22Rv1 (cell line): ENCODE measurements at regions not wholly inside any gene's neighbourhood (a gene's known extent, or its start where the extent isn't known, plus 50 kb on each side); places are given as distances from the start of the nearest gene placed in this dataset.

Source experiments
- H3K27ac ChIP-seq: fragments of 450-650 bp; 2 replicates; pipeline ENCODE4 v1.5.1; 2017
- CTCF ChIP-seq: fragments of 450-650 bp; IDR thresholded peaks from 2 replicates; pipeline ENCODE4 v1.5.1; 2017; ENCODE audit warnings: mild to moderate bottlenecking
- ZFX ChIP-seq: fragments of 450-650 bp; IDR thresholded peaks from 2 replicates; pipeline ENCODE4 v1.6.1; 2017; ENCODE audit warnings: antibody characterized with exemption, borderline replicate concordance

- no peak for TF ChIP-seq CTCF
- TF ChIP-seq ZFX, result no peak
- H3K27ac ChIP-seq, result no peak overlapping the region
Observed at GRCh38 chr5:13027874-13028273, 916.6 kb downstream of the DNAH5 start.

GRCh38 chr5:13019729-13020128 is 924.8 kb downstream of the DNAH5 start:
- no peak for TF ChIP-seq CTCF
- no peak for TF ChIP-seq ZFX
- no peak overlapping the region for H3K27ac ChIP-seq

- no peak overlapping the region for H3K27ac ChIP-seq
- TF ChIP-seq ZFX (no peak), CTCF (no peak)
Observed at GRCh38 chr5:13003457-13003856, 941.0 kb downstream of the DNAH5 start.

GRCh38 chr5:12999667-13000066 is 944.8 kb downstream of the DNAH5 start:
- no peak overlapping the region for H3K27ac ChIP-seq
- TF ChIP-seq ZFX (no peak), CTCF (no peak)

- H3K27ac ChIP-seq, result no peak overlapping the region
- TF ChIP-seq ZFX (no peak), CTCF (no peak)
Observed at GRCh38 chr5:12985142-12985541, 959.3 kb downstream of the DNAH5 start.

GRCh38 chr5:12974856-12975255 is 969.6 kb downstream of the DNAH5 start:
- TF ChIP-seq ZFX, result no peak
- no peak for TF ChIP-seq CTCF
- H3K27ac ChIP-seq, result no peak overlapping the region

- no peak for TF ChIP-seq CTCF
- TF ChIP-seq ZFX, result no peak
- no peak overlapping the region for H3K27ac ChIP-seq
Observed at GRCh38 chr5:12965804-12966203, 978.7 kb downstream of the DNAH5 start.
